HL-60 (cell line): ENCODE measurements at regions not wholly inside any gene's neighbourhood (a gene's known extent, or its start where the extent isn't known, plus 50 kb on each side); places are given as distances from the start of the nearest gene placed in this dataset.

ENCODE experiments used
- DNase-seq, 2 experiments: peaks; one replicate each; pipeline ENCODE4 v3.0.0-alpha.2; 2010 to 2020; ENCODE audit warnings: low read depth in 1 of 2, low spot score in 1 of 2
- H3K27ac ChIP-seq: fragments of 250-450 bp; sonication (Bioruptor Pico); replicated peaks from 2 replicates; pipeline ENCODE4 v1.5.1; 2020; ENCODE audit warnings: mild to moderate bottlenecking, moderate library complexity
- H3K27me3 ChIP-seq: fragments of 250-450 bp; sonication (Bioruptor Pico); 2 replicates; pipeline ENCODE4 v1.5.1; 2021; ENCODE audit warnings: mild to moderate bottlenecking, moderate library complexity; ENCODE audit not compliant: insufficient read depth, poor library complexity, severe bottlenecking
- H3K4me3 ChIP-seq: replicated peaks from 2 replicates; pipeline ENCODE4 v1.5.1; 2011; ENCODE audit warnings: mild to moderate bottlenecking, control low read depth, low read length; ENCODE audit not compliant: insufficient read depth
- CTCF ChIP-seq: IDR thresholded peaks from one replicate; pipeline ENCODE4 v1.5.1; 2011; ENCODE audit warnings: low read length, control low read depth, inconsistent platforms; ENCODE audit not compliant: insufficient read depth
- GABPA ChIP-seq: IDR thresholded peaks from 2 replicates; pipeline ENCODE4 v1.6.1; 2012; ENCODE audit warnings: low read depth
- POLR2AphosphoS5 ChIP-seq: IDR thresholded peaks from 2 replicates; pipeline ENCODE4 v1.6.1; 2012; ENCODE audit warnings: low read depth
- REST ChIP-seq: IDR thresholded peaks from 2 replicates; pipeline ENCODE4 v1.6.1; 2012; ENCODE audit warnings: low read depth; ENCODE audit not compliant: insufficient replicate concordance
- SPI1 ChIP-seq: IDR thresholded peaks from 2 replicates; pipeline ENCODE4 v1.6.1; 2012; ENCODE audit warnings: low read depth, mild to moderate bottlenecking, borderline replicate concordance

DNA sequence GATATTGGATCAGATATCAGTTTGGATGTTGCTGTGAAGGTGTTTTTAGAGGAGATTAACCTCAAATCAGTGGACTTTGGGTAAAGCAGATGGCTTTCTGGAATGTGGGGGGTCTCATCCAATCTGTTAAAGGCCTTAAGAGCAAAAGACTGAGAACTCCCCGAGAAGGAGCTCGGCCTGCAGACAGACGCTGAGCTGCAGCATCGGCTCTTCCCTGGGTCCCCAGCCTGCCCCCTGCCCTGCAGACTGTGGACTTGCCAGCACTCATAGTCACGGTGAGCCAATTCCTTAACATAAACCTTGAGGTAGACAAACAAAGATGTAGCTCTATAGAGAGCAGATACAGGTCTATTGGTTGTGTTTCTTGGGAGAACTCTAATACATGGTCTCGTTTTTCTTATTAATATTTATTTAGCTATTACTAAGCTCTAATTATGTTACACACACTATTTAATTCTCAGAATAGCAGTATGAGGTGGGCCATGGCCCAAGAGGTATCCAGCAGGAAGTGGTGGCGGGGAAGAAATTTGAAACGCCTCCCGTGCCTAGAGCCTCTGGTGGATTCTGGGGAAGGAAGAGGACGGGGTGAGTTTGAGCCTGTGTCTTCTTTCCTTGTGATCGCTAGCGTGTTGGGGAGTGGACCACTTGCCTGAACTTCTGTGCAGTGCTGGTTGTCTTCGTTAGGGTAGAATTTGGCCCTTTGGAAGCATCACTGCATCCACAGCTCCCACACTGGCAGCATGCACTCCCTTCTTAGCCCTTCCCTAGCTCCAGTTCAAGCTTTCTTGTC lies 305.3 kb downstream of the TEX29 start:
- H3K27me3 ChIP-seq, result no peaks in the 10 kb centered on the region
- no peak for DNase-seq
- TF ChIP-seq REST, result no peak
- TF ChIP-seq GABPA, result no peak
- no peak for TF ChIP-seq CTCF
- no peak for TF ChIP-seq SPI1
- TF ChIP-seq POLR2AphosphoS5, result no peak
- no peak overlapping the region for H3K27ac ChIP-seq
- no peak overlapping the region for H3K4me3 ChIP-seq

DNA sequence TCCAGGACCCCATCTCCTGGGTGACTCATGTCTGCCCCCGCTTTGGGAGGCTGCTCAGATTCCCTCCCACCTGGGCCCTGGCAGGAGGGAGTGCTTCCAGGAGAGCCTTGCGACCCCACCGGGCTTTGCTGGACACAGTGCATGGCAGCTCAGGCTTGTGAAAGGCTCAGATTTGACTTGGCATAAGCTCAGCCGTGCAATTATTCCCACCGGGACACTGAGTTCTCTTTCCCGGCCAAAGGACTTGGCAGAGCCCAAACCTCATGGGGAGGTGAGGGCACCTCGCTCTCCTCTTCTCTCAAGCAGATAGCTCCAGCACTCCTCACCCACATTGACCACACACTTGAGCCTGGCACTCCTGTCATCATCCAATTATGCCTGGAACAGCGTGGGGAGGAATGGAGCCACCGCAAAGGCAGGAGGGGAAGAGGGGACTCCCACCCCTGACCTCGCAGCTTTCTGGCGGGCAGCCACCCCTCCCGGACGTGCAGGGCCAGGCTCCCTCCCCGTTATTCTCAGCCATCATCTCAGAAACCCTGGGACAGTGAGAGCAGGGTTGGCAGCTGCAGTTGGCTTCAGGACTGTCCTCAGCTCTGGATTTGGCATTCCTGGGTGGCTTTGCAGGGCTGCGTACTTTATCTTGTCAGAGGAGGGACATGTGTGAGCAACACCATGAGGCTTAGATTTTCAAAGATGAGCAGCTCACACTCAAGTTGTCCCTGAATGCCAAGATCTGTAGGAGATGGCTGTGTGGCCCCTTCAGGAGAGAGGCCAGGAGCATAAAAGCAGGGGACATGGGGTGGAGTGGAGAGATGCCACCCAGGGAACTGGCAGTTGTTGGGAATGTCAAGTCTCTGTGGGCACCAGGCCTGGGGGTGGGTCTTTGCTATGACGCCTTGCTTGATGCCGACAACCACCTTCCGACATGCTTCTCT lies 306.2 kb downstream of the TEX29 start:
- no peak for TF ChIP-seq SPI1
- no peak for TF ChIP-seq REST
- TF ChIP-seq CTCF, result no peak
- TF ChIP-seq POLR2AphosphoS5, result no peak
- TF ChIP-seq GABPA, result no peak
- H3K27ac ChIP-seq, result no peak overlapping the region
- no peaks in the 10 kb centered on the region for H3K27me3 ChIP-seq
- DNase-seq, result no peak
- no peak overlapping the region for H3K4me3 ChIP-seq

GRCh38 chr13:111627596-111627995 lies 307.2 kb downstream of the TEX29 start:
- TF ChIP-seq SPI1 (no peak), POLR2AphosphoS5 (no peak), GABPA (no peak), CTCF (no peak), REST (no peak)
- no peaks in the 10 kb centered on the region for H3K27me3 ChIP-seq
- H3K27ac ChIP-seq, result no peak overlapping the region
- H3K4me3 ChIP-seq, result no peak overlapping the region
- no peak for DNase-seq
